NB4 (cell line): ENCODE measurements at regions not wholly inside any gene's neighbourhood (a gene's known extent, or its start where the extent isn't known, plus 50 kb on each side); places are given as distances from the start of the nearest gene placed in this dataset.

Source experiments
- POLR2A ChIP-seq: IDR thresholded peaks from 2 replicates; pipeline ENCODE4 v1.6.1; 2011; ENCODE audit warnings: mild to moderate bottlenecking; ENCODE audit not compliant: insufficient read length; ENCODE audit errors: extremely low read depth
- TF ChIP-seq, protein P1 (sequence below): IDR thresholded peaks from one replicate; pipeline ENCODE4 v1.5.1; 2012; ENCODE audit warnings: low read depth, low read length
- TF ChIP-seq, protein P2 (sequence below): IDR thresholded peaks from 2 replicates; pipeline ENCODE4 v1.6.1; 2011; ENCODE audit warnings: low read depth, low read length

DNA sequence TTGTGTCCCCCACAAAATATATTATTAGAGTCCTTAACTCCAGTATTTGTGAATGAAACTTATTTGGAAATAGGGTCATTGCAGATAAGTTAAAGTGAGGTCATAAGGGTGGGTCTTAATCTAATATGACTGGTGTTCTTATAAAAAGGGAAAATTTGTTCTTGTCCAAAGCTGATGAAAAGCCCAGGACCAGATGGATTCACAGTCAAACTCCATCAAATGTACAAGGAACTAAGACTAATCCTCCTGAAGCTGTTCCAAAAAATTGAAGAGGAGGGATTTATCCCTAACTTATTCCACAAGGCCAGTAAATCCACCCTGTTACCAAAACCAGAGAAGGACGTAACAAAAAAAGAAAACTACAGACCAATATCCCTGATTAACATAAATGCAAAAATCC is 56.4 kb upstream of the SLIT3 start:
- no peak for TF ChIP-seq POLR2A
- TF ChIP-seq, protein P1, sequence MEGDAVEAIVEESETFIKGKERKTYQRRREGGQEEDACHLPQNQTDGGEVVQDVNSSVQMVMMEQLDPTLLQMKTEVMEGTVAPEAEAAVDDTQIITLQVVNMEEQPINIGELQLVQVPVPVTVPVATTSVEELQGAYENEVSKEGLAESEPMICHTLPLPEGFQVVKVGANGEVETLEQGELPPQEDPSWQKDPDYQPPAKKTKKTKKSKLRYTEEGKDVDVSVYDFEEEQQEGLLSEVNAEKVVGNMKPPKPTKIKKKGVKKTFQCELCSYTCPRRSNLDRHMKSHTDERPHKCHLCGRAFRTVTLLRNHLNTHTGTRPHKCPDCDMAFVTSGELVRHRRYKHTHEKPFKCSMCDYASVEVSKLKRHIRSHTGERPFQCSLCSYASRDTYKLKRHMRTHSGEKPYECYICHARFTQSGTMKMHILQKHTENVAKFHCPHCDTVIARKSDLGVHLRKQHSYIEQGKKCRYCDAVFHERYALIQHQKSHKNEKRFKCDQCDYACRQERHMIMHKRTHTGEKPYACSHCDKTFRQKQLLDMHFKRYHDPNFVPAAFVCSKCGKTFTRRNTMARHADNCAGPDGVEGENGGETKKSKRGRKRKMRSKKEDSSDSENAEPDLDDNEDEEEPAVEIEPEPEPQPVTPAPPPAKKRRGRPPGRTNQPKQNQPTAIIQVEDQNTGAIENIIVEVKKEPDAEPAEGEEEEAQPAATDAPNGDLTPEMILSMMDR, result no peak
- TF ChIP-seq, protein P2, sequence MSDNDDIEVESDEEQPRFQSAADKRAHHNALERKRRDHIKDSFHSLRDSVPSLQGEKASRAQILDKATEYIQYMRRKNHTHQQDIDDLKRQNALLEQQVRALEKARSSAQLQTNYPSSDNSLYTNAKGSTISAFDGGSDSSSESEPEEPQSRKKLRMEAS, result no peak
